B cell (primary cell): ENCODE measurements at regions not wholly inside any gene's neighbourhood (a gene's known extent, or its start where the extent isn't known, plus 50 kb on each side); places are given as distances from the start of the nearest gene placed in this dataset.

Source experiments
- ATAC-seq: fragments of 200-7000 bp; cut with Tn5 transposase; one replicate; pipeline ENCODE4 v1.10.0; 2021; ENCODE audit warnings: low read depth, mild to moderate bottlenecking, moderate number of reproducible peaks, moderate library complexity
- CTCF ChIA-PET: fragments of 350-600 bp; sonication (Branson Sonifier 250); formaldehyde crosslinking; loops from one replicate; lab custom pipeline; 2021; ENCODE audit warnings: antibody characterized with exemption, inconsistent platforms; lab: Charles Lee
- POLR2A ChIA-PET: fragments of 350-600 bp; sonication (Branson Sonifier 250); formaldehyde crosslinking; loops from one replicate; lab custom pipeline; 2021; ENCODE audit warnings: antibody characterized with exemption; lab: Charles Lee
- DNase-seq: peaks from one replicate; pipeline ENCODE4 v3.0.0; 2013
- H2AFZ ChIP-seq: 2 replicates; pipeline ENCODE4 v1.6.1; 2012; ENCODE audit warnings: mild to moderate bottlenecking, low read depth, low read length; ENCODE audit not compliant: insufficient read depth, poor library complexity, severe bottlenecking
- H3K27ac ChIP-seq, 2 donors: 1 replicate in 1 of 2; 2 replicates in 1 of 2; pipeline ENCODE4 v1.5.1; 2012 to 2013; ENCODE audit warnings: low read length in 2 of 2, mild to moderate bottlenecking in 2 of 2, moderate library complexity in 1 of 2
- H3K27me3 ChIP-seq, 4 experiments: fragments of 200-600 bp in 1 of 4; sonication (generic) in 1 of 4; replicated peaks in 1 of 4; 1 replicate in 2 of 4; 2 replicates in 2 of 4; pipeline versions ENCODE4 v1.6.1 to v1.7.0; 2013 to 2016; ENCODE audit warnings: low read length in 3 of 4, mild to moderate bottlenecking in 2 of 4, mixed read lengths in 1 of 4, moderate library complexity in 1 of 4; ENCODE audit not compliant: insufficient read depth in 4 of 4, control insufficient read depth in 3 of 4; ENCODE audit errors: control extremely low read depth in 1 of 4
- H3K36me3 ChIP-seq, 2 experiments: replicated peaks in 1 of 2; 1 replicate in 1 of 2; 2 replicates in 1 of 2; pipeline versions ENCODE4 v1.6.1 to v1.7.1; 2013; ENCODE audit warnings: low read length in 1 of 2; ENCODE audit not compliant: insufficient read depth in 2 of 2, control insufficient read depth in 1 of 2; ENCODE audit errors: control extremely low read depth in 1 of 2, extremely low read depth in 1 of 2
- H3K4me1 ChIP-seq, 2 donors: fragments of 200-600 bp in 1 of 2; sonication (generic) in 1 of 2; 1 replicate in 1 of 2; 2 replicates in 1 of 2; pipeline versions ENCODE4 v1.5.1 to v1.6.1; 2013 to 2017; ENCODE audit warnings: low read length in 2 of 2; ENCODE audit not compliant: control insufficient read depth in 2 of 2, insufficient read depth in 2 of 2
- H3K4me2 ChIP-seq: replicated peaks from 2 replicates; pipeline ENCODE3; 2012; ENCODE audit warnings: mild to moderate bottlenecking, low read depth, low read length; ENCODE audit not compliant: poor library complexity, severe bottlenecking
- H3K4me3 ChIP-seq, 5 experiments: fragments of 200-600 bp in 1 of 5; sonication (generic) in 1 of 5; 1 replicate in 3 of 5; 2 replicates in 2 of 5; pipeline versions ENCODE4 v1.5.1 to v1.7.0; 2011 to 2016; ENCODE audit warnings: low read length in 4 of 5, mild to moderate bottlenecking in 4 of 5, low read depth in 2 of 5, control low read depth in 1 of 5, moderate library complexity in 1 of 5; ENCODE audit not compliant: insufficient read depth in 1 of 5; ENCODE audit errors: control extremely low read depth in 1 of 5, extremely low read depth in 1 of 5
- H3K79me2 ChIP-seq: fragments of 200-600 bp; sonication (generic); one replicate; pipeline ENCODE4 v1.6.0; 2016; ENCODE audit warnings: low read length; ENCODE audit not compliant: control insufficient read depth, insufficient read depth
- H3K9ac ChIP-seq: fragments of 200-600 bp; sonication (generic); 2 replicates; pipeline ENCODE4 v1.6.1; 2017; ENCODE audit warnings: mild to moderate bottlenecking, low read length, moderate library complexity
- H3K9me3 ChIP-seq, 3 donors: one replicate each; pipeline versions ENCODE4 v1.6.1 to v1.7.1; 2013; ENCODE audit warnings: low read length in 2 of 3; ENCODE audit not compliant: control insufficient read depth in 2 of 3, insufficient read depth in 1 of 3; ENCODE audit errors: control extremely low read depth in 1 of 3
- H4K20me1 ChIP-seq: 2 replicates; pipeline ENCODE4 v1.6.0; 2012; ENCODE audit warnings: mild to moderate bottlenecking, low read length; ENCODE audit not compliant: insufficient read depth, control insufficient read depth, poor library complexity, severe bottlenecking
- H3K27ac Mint-ChIP-seq: one replicate; pipeline ENCODE4 v1.8.0; 2021; ENCODE audit warnings: mixed read lengths
- H3K27me3 Mint-ChIP-seq: one replicate; pipeline ENCODE4 v1.8.0; 2021; ENCODE audit warnings: mixed read lengths
- H3K4me1 Mint-ChIP-seq: one replicate; pipeline ENCODE4 v1.8.0; 2021; ENCODE audit warnings: mixed read lengths
- H3K4me3 Mint-ChIP-seq: one replicate; pipeline ENCODE4 v1.8.0; 2021; ENCODE audit warnings: mixed read lengths
- H3K9me3 Mint-ChIP-seq: one replicate; pipeline ENCODE4 v1.8.0; 2022; ENCODE audit warnings: mixed read lengths; ENCODE audit not compliant: insufficient read depth
- EZH2 ChIP-seq: IDR thresholded peaks from 2 replicates; pipeline ENCODE4 v1.6.1; 2012; ENCODE audit warnings: borderline replicate concordance, low read depth, mild to moderate bottlenecking, moderate library complexity, low read length; ENCODE audit not compliant: insufficient read depth, poor library complexity, severe bottlenecking
- WGBS: methylation state at CpG from one replicate; pipeline ENCODE4 v1.1.5; 2013; ENCODE audit warnings: missing lambda C conversion rate; ENCODE audit not compliant: insufficient coverage; 5-methylcytosine and 5-hydroxymethylcytosine counted together
- intact Hi-C: fragments of 100-400 bp; cut with micrococcal nuclease; formaldehyde crosslinking; loops from one replicate; pipeline ENCODE4 v1.10.0; 2022
- TF ChIP-seq, protein P1 (sequence below): fragments of 200-600 bp; IDR thresholded peaks from one replicate; pipeline ENCODE4 v1.8.0; 2022; ENCODE audit warnings: antibody characterized with exemption, mild to moderate bottlenecking

DNA sequence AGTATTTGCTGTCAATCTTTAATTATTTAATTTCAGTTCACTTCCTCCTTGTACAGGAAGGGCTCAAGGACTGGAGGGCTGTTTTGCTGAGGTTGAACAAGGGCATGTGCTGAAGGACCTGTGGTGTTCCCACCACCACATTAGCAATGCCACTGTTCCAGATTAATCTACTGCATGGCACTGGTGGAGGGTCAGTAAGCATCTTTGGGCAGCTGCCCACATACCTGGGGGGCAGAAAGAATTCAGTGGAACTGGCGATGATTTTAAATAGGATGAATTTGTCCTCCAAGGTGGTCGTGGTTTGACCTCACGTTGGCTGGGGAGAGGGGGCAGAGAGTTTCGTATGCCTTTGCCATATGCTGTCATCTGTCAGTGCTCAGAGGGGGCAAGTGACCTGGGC is 244.8 kb downstream of the TLE3 start:
- intact Hi-C loops, result no loop called here
- H3K27me3 ChIP-seq, result peaks cover 0 to 8% (median 1%) of the 10 kb centered on the region in 4 experiments
- H3K27ac ChIP-seq, result no peak overlapping the region
- ATAC-seq (no peak), DNase-seq (no peak)
- WGBS, result 89% methylated on average over 4 of the region's 4 CpGs
- H3K36me3 ChIP-seq, result no peaks in the 10 kb centered on the region
- ChIA-PET CTCF (interaction anchor here (0.6 kb wide), 1 partner anchor 192 kb away, joined by 3 read pairs; no protein-coding TSS in a partner anchor), POLR2A (no interaction called here)
- peaks cover 9 to 12% of the 10 kb centered on the region in 2 donors for H3K4me1 ChIP-seq
- H3K27me3 Mint-ChIP-seq, result peaks cover 19% of the 10 kb centered on the region
- peaks cover 3% of the 10 kb centered on the region for H3K9me3 Mint-ChIP-seq
- no peak overlapping the region for H2AFZ ChIP-seq
- H4K20me1 ChIP-seq, result no peaks in the 10 kb centered on the region
- TF ChIP-seq EZH2, result no peak
- TF ChIP-seq, protein P1, sequence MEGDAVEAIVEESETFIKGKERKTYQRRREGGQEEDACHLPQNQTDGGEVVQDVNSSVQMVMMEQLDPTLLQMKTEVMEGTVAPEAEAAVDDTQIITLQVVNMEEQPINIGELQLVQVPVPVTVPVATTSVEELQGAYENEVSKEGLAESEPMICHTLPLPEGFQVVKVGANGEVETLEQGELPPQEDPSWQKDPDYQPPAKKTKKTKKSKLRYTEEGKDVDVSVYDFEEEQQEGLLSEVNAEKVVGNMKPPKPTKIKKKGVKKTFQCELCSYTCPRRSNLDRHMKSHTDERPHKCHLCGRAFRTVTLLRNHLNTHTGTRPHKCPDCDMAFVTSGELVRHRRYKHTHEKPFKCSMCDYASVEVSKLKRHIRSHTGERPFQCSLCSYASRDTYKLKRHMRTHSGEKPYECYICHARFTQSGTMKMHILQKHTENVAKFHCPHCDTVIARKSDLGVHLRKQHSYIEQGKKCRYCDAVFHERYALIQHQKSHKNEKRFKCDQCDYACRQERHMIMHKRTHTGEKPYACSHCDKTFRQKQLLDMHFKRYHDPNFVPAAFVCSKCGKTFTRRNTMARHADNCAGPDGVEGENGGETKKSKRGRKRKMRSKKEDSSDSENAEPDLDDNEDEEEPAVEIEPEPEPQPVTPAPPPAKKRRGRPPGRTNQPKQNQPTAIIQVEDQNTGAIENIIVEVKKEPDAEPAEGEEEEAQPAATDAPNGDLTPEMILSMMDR, result no peak
- no peak overlapping the region for H3K4me3 Mint-ChIP-seq
- peaks cover 12% of the 10 kb centered on the region for H3K4me1 Mint-ChIP-seq
- H3K9ac ChIP-seq, result no peak overlapping the region
- H3K27ac Mint-ChIP-seq, result peak overlapping the region; percentile 15
- H3K79me2 ChIP-seq, result no peaks in the 10 kb centered on the region
- peaks cover 0 to 12% (median 6%) of the 10 kb centered on the region in 3 donors for H3K9me3 ChIP-seq
- H3K4me3 ChIP-seq, result no peak overlapping the region
- no peak overlapping the region for H3K4me2 ChIP-seq

DNA sequence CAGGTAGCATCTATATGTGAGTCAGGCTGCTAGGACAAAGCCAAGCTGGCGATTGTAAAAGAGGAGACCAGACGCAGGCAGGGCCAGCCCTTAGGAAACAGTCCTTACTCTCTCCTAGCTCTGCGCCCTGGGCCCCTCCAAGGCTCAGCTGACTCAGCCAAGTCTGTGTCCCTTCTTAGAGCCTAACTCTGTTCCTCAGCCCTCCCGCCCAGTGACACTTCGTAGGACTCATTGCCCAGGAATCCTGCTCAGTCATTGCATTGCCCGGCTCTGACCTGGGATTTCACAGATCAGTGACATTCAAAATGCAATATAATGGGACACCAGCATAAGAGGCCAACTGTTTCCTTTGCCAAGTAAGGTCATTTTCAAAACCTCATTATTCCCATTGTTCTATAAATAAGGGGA is 244.2 kb downstream of the TLE3 start:
- no peak overlapping the region for H3K27ac ChIP-seq
- Mint-ChIP-seq H3K27ac (no peak overlapping the region), H3K4me1 (peaks cover 15% of the 10 kb centered on the region), H3K9me3 (peaks cover 3% of the 10 kb centered on the region), H3K27me3 (peaks cover 21% of the 10 kb centered on the region), H3K4me3 (no peak overlapping the region)
- H2AFZ ChIP-seq, result no peak overlapping the region
- no peak overlapping the region for H3K4me3 ChIP-seq
- H3K9me3 ChIP-seq, result peaks cover 0 to 12% (median 6%) of the 10 kb centered on the region in 3 donors
- no peak for ATAC-seq
- WGBS, result 95% methylated on average over 5 of the region's 6 CpGs
- H3K36me3 ChIP-seq, result no peaks in the 10 kb centered on the region
- TF ChIP-seq EZH2, result no peak
- TF ChIP-seq, protein P1, result no peak
- no peak overlapping the region for H3K4me2 ChIP-seq
- ChIA-PET CTCF (no interaction called here), POLR2A (no interaction called here)
- H3K9ac ChIP-seq, result no peak overlapping the region
- no peaks in the 10 kb centered on the region for H3K79me2 ChIP-seq
- intact Hi-C loops, result no loop called here
- peaks cover 0 to 8% (median 1%) of the 10 kb centered on the region in 4 experiments for H3K27me3 ChIP-seq
- H4K20me1 ChIP-seq, result no peaks in the 10 kb centered on the region
- peaks cover 14 to 18% of the 10 kb centered on the region in 2 donors for H3K4me1 ChIP-seq
- no peak for DNase-seq
